H9 (cell line): ENCODE measurements at regions not wholly inside any gene's neighbourhood (a gene's known extent, or its start where the extent isn't known, plus 50 kb on each side); places are given as distances from the start of the nearest gene placed in this dataset.

ENCODE experiments used
- DNase-seq: peaks from one replicate; pipeline ENCODE4 v3.0.0-alpha.2; 2017
- H2AFZ ChIP-seq: one replicate; pipeline ENCODE4 v1.6.1; 2013; ENCODE audit warnings: mild to moderate bottlenecking, low read length, control low read depth, moderate library complexity
- H2AK5ac ChIP-seq: 2 replicates; pipeline ENCODE4 v1.6.1; 2013; ENCODE audit warnings: low read length, control low read depth, mixed read lengths; ENCODE audit not compliant: insufficient read length
- H2BK120ac ChIP-seq: one replicate; pipeline ENCODE4 v1.6.1; 2013; ENCODE audit warnings: low read depth, mild to moderate bottlenecking, low read length, control low read depth, inconsistent platforms; ENCODE audit not compliant: poor library complexity, severe bottlenecking
- H2BK12ac ChIP-seq: 2 replicates; pipeline ENCODE4 v1.6.1; 2013; ENCODE audit warnings: low read length, control low read depth, mixed read lengths, low read depth; ENCODE audit not compliant: insufficient read length
- H2BK15ac ChIP-seq: 2 replicates; pipeline ENCODE4 v1.6.1; 2013; ENCODE audit warnings: low read depth, low read length, control low read depth
- H2BK20ac ChIP-seq: one replicate; pipeline ENCODE4 v1.6.1; 2013; ENCODE audit warnings: low read depth, mild to moderate bottlenecking, low read length, control low read depth, inconsistent platforms; ENCODE audit not compliant: poor library complexity, severe bottlenecking
- H2BK5ac ChIP-seq: 2 replicates; pipeline ENCODE4 v1.6.1; 2013; ENCODE audit warnings: low read length, control low read depth, mixed read lengths; ENCODE audit not compliant: insufficient read length
- H3K14ac ChIP-seq: 2 replicates; pipeline ENCODE4 v1.6.1; 2013; ENCODE audit warnings: low read length, control low read depth; ENCODE audit not compliant: insufficient read depth
- H3K18ac ChIP-seq: 2 replicates; pipeline ENCODE4 v1.6.1; 2013; ENCODE audit warnings: low read depth, mild to moderate bottlenecking, mixed read lengths, low read length, control low read depth; ENCODE audit not compliant: insufficient read length
- H3K23ac ChIP-seq: 2 replicates; pipeline ENCODE4 v1.6.1; 2013; ENCODE audit warnings: low read length, control low read depth, mixed read lengths, low read depth; ENCODE audit not compliant: insufficient read length
- H3K23me2 ChIP-seq: 2 replicates; pipeline ENCODE4 v1.6.1; 2013; ENCODE audit warnings: low read depth, mild to moderate bottlenecking, mixed read lengths, low read length, control low read depth; ENCODE audit not compliant: insufficient read length, poor library complexity, severe bottlenecking
- H3K27ac ChIP-seq: 2 replicates; pipeline ENCODE4 v1.5.1; 2013; ENCODE audit warnings: low read length, control low read depth, mixed read lengths, low read depth; ENCODE audit not compliant: insufficient read length
- H3K27me3 ChIP-seq: 2 replicates; pipeline ENCODE4 v1.6.1; 2013; ENCODE audit warnings: low read length, control low read depth, inconsistent platforms; ENCODE audit not compliant: insufficient read depth
- H3K4ac ChIP-seq: 2 replicates; pipeline ENCODE4 v1.6.1; 2013; ENCODE audit warnings: low read depth, mild to moderate bottlenecking, control low read depth, inconsistent platforms, low read length, moderate library complexity
- H3K4me1 ChIP-seq: 2 replicates; pipeline ENCODE4 v1.6.1; 2013; ENCODE audit warnings: low read length, control low read depth, inconsistent platforms; ENCODE audit not compliant: insufficient read depth
- H3K4me2 ChIP-seq: 2 replicates; pipeline ENCODE4 v1.6.1; 2013; ENCODE audit warnings: low read length, control low read depth, mixed read lengths; ENCODE audit not compliant: insufficient read length, insufficient read depth
- H3K56ac ChIP-seq: 2 replicates; pipeline ENCODE4 v1.6.1; 2013; ENCODE audit warnings: low read depth, mild to moderate bottlenecking, mixed read lengths, low read length, control low read depth; ENCODE audit not compliant: insufficient read length
- H3K79me1 ChIP-seq: 2 replicates; pipeline ENCODE4 v1.6.1; 2013; ENCODE audit warnings: low read depth, mild to moderate bottlenecking, moderate library complexity, low read length, control low read depth, inconsistent platforms; ENCODE audit not compliant: insufficient read depth, poor library complexity, severe bottlenecking
- H3K79me2 ChIP-seq: 2 replicates; pipeline ENCODE4 v1.6.1; 2013; ENCODE audit warnings: low read length, control low read depth, inconsistent platforms; ENCODE audit not compliant: insufficient read depth
- H3K9ac ChIP-seq: 2 replicates; pipeline ENCODE4 v1.6.1; 2013; ENCODE audit warnings: low read length, control low read depth, mixed read lengths; ENCODE audit not compliant: insufficient read length; ENCODE audit errors: extremely low read depth
- H3K9me3 ChIP-seq: one replicate; pipeline ENCODE4 v1.6.1; 2013; ENCODE audit warnings: low read depth, low read length, inconsistent platforms; ENCODE audit not compliant: control insufficient read depth
- H3T11ph ChIP-seq: one replicate; pipeline ENCODE4 v1.6.1; 2013; ENCODE audit warnings: mild to moderate bottlenecking, low read length, control low read depth, inconsistent platforms
- H4K20me1 ChIP-seq: one replicate; pipeline ENCODE4 v1.6.1; 2013; ENCODE audit not compliant: control insufficient read depth, insufficient read length, insufficient read depth
- H4K5ac ChIP-seq: 2 replicates; pipeline ENCODE4 v1.6.1; 2013; ENCODE audit warnings: low read depth, mild to moderate bottlenecking, mixed read lengths, low read length, control low read depth; ENCODE audit not compliant: insufficient read length
- H4K8ac ChIP-seq: replicated peaks from 2 replicates; pipeline ENCODE4 v1.6.1; 2013; ENCODE audit warnings: low read length, control low read depth, mixed read lengths, low read depth; ENCODE audit not compliant: insufficient read length
- H4K91ac ChIP-seq: 2 replicates; pipeline ENCODE4 v1.6.1; 2013; ENCODE audit warnings: low read depth, mild to moderate bottlenecking, moderate library complexity, mixed read lengths, low read length, control low read depth; ENCODE audit not compliant: insufficient read length
- H3K27ac Mint-ChIP-seq, 3 experiments: 2 replicates in 2 of 3; 3 replicates in 1 of 3; pipeline ENCODE4 v1.8.0; 2020 to 2021; ENCODE audit warnings: mixed read lengths in 3 of 3, mild to moderate bottlenecking in 1 of 3, moderate library complexity in 1 of 3
- H3K27me3 Mint-ChIP-seq: 2 replicates; pipeline ENCODE4 v1.8.0; 2021; ENCODE audit warnings: low read depth, mild to moderate bottlenecking, moderate library complexity, mixed read lengths
- H3K36me3 Mint-ChIP-seq, 3 experiments: 2 replicates in 2 of 3; 3 replicates in 1 of 3; pipeline ENCODE4 v1.8.0; 2020 to 2021; ENCODE audit warnings: low read depth in 3 of 3, mixed read lengths in 3 of 3; ENCODE audit not compliant: insufficient read depth in 1 of 3
- H3K4me1 Mint-ChIP-seq, 2 experiments: 2 replicates each; pipeline ENCODE4 v1.8.0; 2020; ENCODE audit warnings: mixed read lengths in 2 of 2
- H3K4me3 Mint-ChIP-seq, 2 experiments: 2 replicates in 1 of 2; 3 replicates in 1 of 2; pipeline ENCODE4 v1.8.0; 2020 to 2021; ENCODE audit warnings: mild to moderate bottlenecking in 2 of 2, mixed read lengths in 2 of 2, moderate library complexity in 1 of 2
- H3K9me3 Mint-ChIP-seq, 2 experiments: 2 replicates in 1 of 2; 3 replicates in 1 of 2; pipeline ENCODE4 v1.8.0; 2020; ENCODE audit warnings: mild to moderate bottlenecking in 2 of 2, mixed read lengths in 2 of 2, moderate library complexity in 1 of 2
- CTCF ChIP-seq: fragments of 200-600 bp; sonication (generic); conservative IDR thresholded peaks from 3 replicates; pipeline ENCODE4 v1.8.0; 2021; ENCODE audit warnings: antibody characterized with exemption, mild to moderate bottlenecking
- WGBS: extraction: QIAGEN DNeasy Blood & Tissue Kit; methylation state at CpG from one replicate; pipeline ENCODE4 v1.1.7; 2013; ENCODE audit warnings: missing lambda C conversion rate, low lambda C conversion rate, mixed read lengths; ENCODE audit not compliant: insufficient read length; ENCODE audit errors: extremely low coverage; 5-methylcytosine and 5-hydroxymethylcytosine counted together

- H3K4me1 Mint-ChIP-seq: no peaks in the 10 kb centered on the region
Measured at GRCh38 chrX:83019258-83019657, 488.8 kb upstream of the POU3F4 start.

More at GRCh38 chrX:83019258-83019657, 488.8 kb upstream of the POU3F4 start:
- TF ChIP-seq CTCF: no peak
- no peak overlapping the region for H2BK5ac ChIP-seq
- H3K9me3 ChIP-seq: peaks cover 22% of the 10 kb centered on the region
- H4K91ac ChIP-seq: no peak overlapping the region
- H3K4ac ChIP-seq: no peak overlapping the region
- H3K4me2 ChIP-seq: no peak overlapping the region
- no peak overlapping the region for H3K27ac ChIP-seq
- no peak overlapping the region for H3K23ac ChIP-seq
- H2BK12ac ChIP-seq: no peak overlapping the region
- H3K23me2 ChIP-seq: no peaks in the 10 kb centered on the region
- H3K18ac ChIP-seq: no peak overlapping the region
- H3K9ac ChIP-seq: no peak overlapping the region
- H2BK20ac ChIP-seq: no peak overlapping the region
- H3K14ac ChIP-seq: no peak overlapping the region
- H4K5ac ChIP-seq: no peak overlapping the region
- Mint-ChIP-seq H3K27me3 (no peaks in the 10 kb centered on the region), H3K36me3 (peaks cover 0 to 4% (median 3%) of the 10 kb centered on the region in 3 experiments; a peak in 3 of 7 replicates), H3K9me3 (peaks cover 56 to 61% of the 10 kb centered on the region in 2 experiments), H3K27ac (no peak overlapping the region), H3K4me3 (no peak overlapping the region)
- no peak overlapping the region for H3K56ac ChIP-seq
- H4K20me1 ChIP-seq: no peaks in the 10 kb centered on the region
- no peak overlapping the region for H2BK15ac ChIP-seq
- H3K27me3 ChIP-seq: no peaks in the 10 kb centered on the region
- H3T11ph ChIP-seq: no peak overlapping the region
- H2BK120ac ChIP-seq: no peak overlapping the region
- no peaks in the 10 kb centered on the region for H3K79me2 ChIP-seq
- no peaks in the 10 kb centered on the region for H3K79me1 ChIP-seq
- H2AFZ ChIP-seq: no peak overlapping the region
- no peaks in the 10 kb centered on the region for H3K4me1 ChIP-seq
- no CpG with 5 or more reads among the region's 1 CpG for WGBS
- no peak for DNase-seq
- no peak overlapping the region for H2AK5ac ChIP-seq
- no peak overlapping the region for H4K8ac ChIP-seq
